Activated CD8-positive, alpha-beta memory T cell treated with anti-CD3 and anti-CD28 coated beads, Interleukin-2, amount 10 ng/mL, durations not matched to agents 7 days and 5 days (primary cell): ENCODE measurements at regions not wholly inside any gene's neighbourhood (a gene's known extent, or its start where the extent isn't known, plus 50 kb on each side); places are given as distances from the start of the nearest gene placed in this dataset.
"Not testable (repeated sequence)": the region's sequence is repeated elsewhere in the genome, so short reads cannot be mapped to it uniquely, and the experiment has no call there.

Experiments used
- ATAC-seq: fragments of 150-1000 bp; cut with Tn5 transposase; one replicate; pipeline ENCODE4 v1.10.0; 2021; ENCODE audit warnings: moderate library complexity
- CTCF ChIA-PET: fragments of 350-600 bp; sonication (Branson Sonifier 250); formaldehyde crosslinking; loops from one replicate; lab custom pipeline; 2021; ENCODE audit warnings: antibody characterized with exemption; lab: Charles Lee
- DNase-seq: peaks from one replicate; pipeline ENCODE4 v3.0.0-alpha.2; 2020
- H3K27ac Mint-ChIP-seq: one replicate; pipeline ENCODE4 v1.8.0; 2021; ENCODE audit warnings: mild to moderate bottlenecking, mixed read lengths
- H3K27me3 Mint-ChIP-seq: one replicate; pipeline ENCODE4 v1.8.0; 2021; ENCODE audit warnings: mixed read lengths
- H3K36me3 Mint-ChIP-seq: one replicate; pipeline ENCODE4 v1.8.0; 2021; ENCODE audit warnings: mild to moderate bottlenecking, mixed read lengths
- H3K4me1 Mint-ChIP-seq: one replicate; pipeline ENCODE4 v1.8.0; 2021; ENCODE audit warnings: mixed read lengths
- H3K4me3 Mint-ChIP-seq: one replicate; pipeline ENCODE4 v1.8.0; 2021; ENCODE audit warnings: mild to moderate bottlenecking, moderate library complexity, mixed read lengths
- H3K9me3 Mint-ChIP-seq: one replicate; pipeline ENCODE4 v1.8.0; 2022; ENCODE audit warnings: low read depth, mixed read lengths

DNA sequence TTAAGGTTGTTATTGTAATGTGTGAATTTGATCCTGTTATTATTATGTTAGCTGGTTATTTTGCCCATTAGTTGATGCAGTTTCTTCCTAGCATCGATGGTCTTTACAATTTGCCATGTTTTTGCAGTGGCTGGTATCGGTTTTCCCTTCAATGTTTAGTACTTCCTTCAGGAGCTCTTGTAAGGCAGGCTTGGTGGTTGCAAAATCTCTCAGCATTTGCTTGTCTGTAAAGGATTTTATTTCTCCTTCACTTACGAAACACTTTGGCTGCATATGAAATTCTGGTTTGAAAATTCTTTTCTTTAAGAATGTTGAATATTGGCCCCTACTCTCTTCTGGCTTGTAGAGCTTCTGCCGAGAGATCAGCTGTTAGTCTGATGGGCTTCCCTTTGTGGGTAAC lies 2241.4 kb upstream of the AGA start:
- H3K4me1 Mint-ChIP-seq, H3K9me3 Mint-ChIP-seq, DNase-seq, H3K27ac Mint-ChIP-seq, H3K4me3 Mint-ChIP-seq, ATAC-seq, CTCF ChIA-PET, H3K27me3 Mint-ChIP-seq, H3K36me3 Mint-ChIP-seq: not testable (repeated sequence)

DNA sequence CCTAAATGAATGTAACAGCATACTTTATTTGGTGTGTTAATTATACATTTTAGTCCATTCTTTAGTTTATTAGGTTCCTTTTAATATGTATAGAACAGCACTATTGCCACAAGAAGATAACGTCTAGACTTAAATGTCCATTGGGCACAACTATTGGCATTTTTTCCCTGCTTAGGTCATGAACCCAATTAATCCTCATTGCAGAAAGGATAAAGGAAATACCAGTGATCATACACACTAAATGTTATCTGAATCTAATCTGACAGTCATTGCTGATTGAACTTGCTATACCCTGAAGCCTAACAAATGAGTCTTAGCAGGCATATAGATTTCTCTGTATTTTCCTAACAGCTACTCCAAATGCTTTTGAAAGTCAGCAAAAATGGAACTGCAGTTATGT lies 2250.0 kb upstream of the AGA start:
- H3K27ac Mint-ChIP-seq: no peak overlapping the region
- CTCF ChIA-PET: no interaction called here
- H3K4me3 Mint-ChIP-seq: no peak overlapping the region
- H3K27me3 Mint-ChIP-seq: no peaks in the 10 kb centered on the region
- H3K9me3 Mint-ChIP-seq: peaks cover 7% of the 10 kb centered on the region
- no peaks in the 10 kb centered on the region for H3K4me1 Mint-ChIP-seq
- no peak for ATAC-seq
- no peaks in the 10 kb centered on the region for H3K36me3 Mint-ChIP-seq
- no peak for DNase-seq

DNA sequence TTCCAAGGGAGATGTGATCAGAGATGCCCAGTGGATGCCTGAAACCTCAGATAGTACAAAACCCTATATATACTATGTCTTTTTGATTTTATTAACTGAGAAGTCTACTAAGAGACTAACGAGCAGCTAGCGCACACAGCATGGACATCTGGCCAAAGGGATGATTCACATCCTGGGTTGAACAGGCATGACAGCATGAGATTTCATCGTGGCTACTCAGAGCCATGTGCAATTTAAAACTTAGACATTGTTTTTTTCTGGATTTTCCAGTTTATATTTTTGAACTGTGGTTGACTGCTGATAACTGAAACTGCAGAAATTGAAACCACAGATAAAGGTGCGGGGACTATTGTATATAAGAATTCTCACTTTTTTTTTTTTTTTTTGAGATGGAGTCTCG lies 2252.9 kb upstream of the AGA start:
- CTCF ChIA-PET: no interaction called here
- no peaks in the 10 kb centered on the region for H3K27me3 Mint-ChIP-seq
- H3K27ac Mint-ChIP-seq: no peak overlapping the region
- no peak for DNase-seq
- H3K36me3 Mint-ChIP-seq: no peaks in the 10 kb centered on the region
- peaks cover 7% of the 10 kb centered on the region for H3K9me3 Mint-ChIP-seq
- H3K4me1 Mint-ChIP-seq: no peaks in the 10 kb centered on the region
- H3K4me3 Mint-ChIP-seq: no peak overlapping the region
- no peak for ATAC-seq

DNA sequence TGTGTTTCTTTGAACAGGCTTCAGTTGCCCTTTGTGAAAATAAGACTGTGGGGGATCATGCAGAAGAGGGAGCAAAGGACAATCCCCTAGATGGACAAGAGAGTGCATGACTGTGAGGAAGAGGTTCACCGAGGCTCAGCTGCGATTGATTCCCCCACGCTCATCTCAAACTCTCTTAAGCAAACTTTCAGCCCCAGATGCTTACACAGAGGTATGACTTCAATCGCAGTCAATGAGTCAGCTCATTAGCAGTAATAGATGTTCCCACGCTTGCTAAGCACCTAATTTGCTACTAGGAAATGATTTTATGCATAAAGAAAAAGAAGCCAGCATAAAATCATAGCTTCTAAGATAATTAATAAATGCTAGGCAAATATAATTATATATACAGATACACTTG lies 2256.1 kb upstream of the AGA start:
- Mint-ChIP-seq H3K36me3 (no peaks in the 10 kb centered on the region), H3K4me1 (no peaks in the 10 kb centered on the region), H3K27me3 (no peaks in the 10 kb centered on the region), H3K27ac (no peak overlapping the region), H3K4me3 (no peak overlapping the region), H3K9me3 (peaks cover 6% of the 10 kb centered on the region)
- CTCF ChIA-PET: no interaction called here
- no peak for DNase-seq
- no peak for ATAC-seq

DNA sequence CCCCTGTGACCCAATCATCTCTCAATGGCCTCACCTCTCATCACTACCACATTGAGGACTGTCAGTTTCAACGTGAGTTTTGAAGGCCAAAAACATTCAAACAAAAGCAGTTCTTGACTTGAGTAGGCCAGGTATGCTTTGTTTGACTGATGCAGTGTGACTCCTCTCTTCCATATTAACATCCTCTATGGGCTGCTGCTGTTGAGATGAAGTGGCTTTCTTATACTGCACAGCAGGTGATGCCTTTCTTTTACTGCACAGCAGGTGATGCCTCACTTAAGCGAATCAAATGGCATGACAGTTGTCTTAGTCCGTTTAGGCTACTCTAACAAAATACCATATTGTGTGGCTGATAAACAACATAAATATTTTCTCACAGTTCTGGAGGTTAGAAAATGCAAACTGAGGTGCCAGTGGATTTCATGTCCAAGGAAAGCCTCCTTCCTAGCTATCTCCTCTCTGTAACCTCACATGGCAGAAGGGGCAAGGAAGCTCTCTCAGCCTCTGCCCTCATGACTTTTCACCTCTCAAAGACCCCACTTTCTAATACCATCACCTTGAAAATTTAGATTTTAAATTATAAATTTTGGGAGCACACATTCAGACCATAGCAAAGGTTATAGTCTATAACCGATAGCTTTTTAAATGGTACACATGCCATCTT lies 2267.9 kb upstream of the AGA start:
- no peaks in the 10 kb centered on the region for H3K27me3 Mint-ChIP-seq
- no peak overlapping the region for H3K4me3 Mint-ChIP-seq
- H3K36me3 Mint-ChIP-seq: no peaks in the 10 kb centered on the region
- no peak for ATAC-seq
- no peaks in the 10 kb centered on the region for H3K4me1 Mint-ChIP-seq
- CTCF ChIA-PET: no interaction called here
- DNase-seq: no peak
- no peak overlapping the region for H3K27ac Mint-ChIP-seq
- peaks cover 4% of the 10 kb centered on the region for H3K9me3 Mint-ChIP-seq

DNA sequence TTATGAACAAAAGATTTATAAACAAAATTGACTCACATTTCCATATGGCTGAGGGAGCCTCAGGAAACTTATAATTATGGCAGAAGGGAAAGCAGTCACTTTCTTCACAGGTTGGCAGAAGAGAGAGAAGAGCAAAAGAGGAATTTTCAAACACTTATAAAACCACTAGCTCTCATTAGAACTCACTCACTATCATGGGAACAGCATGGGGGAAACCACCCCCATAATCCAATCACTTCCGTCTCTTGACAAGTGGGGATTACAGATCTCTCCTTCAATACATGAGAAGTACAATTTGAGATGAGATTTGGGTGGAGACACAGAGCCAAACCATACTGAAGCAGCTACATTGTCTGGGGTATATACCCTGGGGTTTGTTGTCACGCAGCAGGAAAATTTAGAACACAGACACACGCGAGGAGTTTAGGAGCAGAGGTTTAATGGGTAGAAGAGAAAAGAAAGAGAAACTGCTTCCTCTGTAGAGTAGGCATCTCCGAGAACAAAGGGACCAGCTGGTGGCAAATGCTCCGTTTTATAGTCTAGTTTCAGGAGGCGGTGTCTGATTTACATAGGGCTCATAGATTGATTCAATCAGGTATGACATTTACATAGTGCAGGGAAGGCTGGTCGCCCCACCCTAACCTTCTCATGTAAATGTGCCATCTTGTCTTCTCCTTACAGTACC lies 2277.7 kb upstream of the AGA start:
- H3K9me3 Mint-ChIP-seq: peaks cover 24% of the 10 kb centered on the region
- H3K4me3 Mint-ChIP-seq: no peak overlapping the region
- ATAC-seq (no peak), DNase-seq (no peak)
- CTCF ChIA-PET: no interaction called here
- no peaks in the 10 kb centered on the region for H3K4me1 Mint-ChIP-seq
- no peaks in the 10 kb centered on the region for H3K27me3 Mint-ChIP-seq
- H3K27ac Mint-ChIP-seq: no peak overlapping the region
- no peaks in the 10 kb centered on the region for H3K36me3 Mint-ChIP-seq

DNA sequence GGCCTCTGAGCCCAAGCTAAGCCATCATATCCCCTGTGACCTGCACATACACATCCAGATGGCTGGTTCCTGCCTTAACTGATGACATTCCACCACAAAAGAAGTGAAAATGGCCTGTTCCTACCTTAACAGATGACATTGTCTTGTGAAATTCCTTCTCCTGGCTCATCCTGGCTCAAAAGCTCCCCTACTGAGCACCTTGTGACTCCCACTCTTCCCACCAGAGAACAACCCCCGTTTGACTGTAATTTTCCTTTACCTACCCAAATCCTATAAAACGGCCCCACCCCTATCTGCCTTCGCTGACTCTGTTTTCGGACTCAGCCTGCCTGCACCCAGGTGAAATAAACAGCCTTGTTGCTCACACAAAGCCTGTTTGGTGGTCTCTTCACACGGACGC lies 2284.3 kb upstream of the AGA start:
- H3K4me3 Mint-ChIP-seq, H3K4me1 Mint-ChIP-seq, CTCF ChIA-PET, H3K27ac Mint-ChIP-seq, H3K27me3 Mint-ChIP-seq, H3K9me3 Mint-ChIP-seq, H3K36me3 Mint-ChIP-seq, DNase-seq, ATAC-seq: not testable (repeated sequence)

DNA sequence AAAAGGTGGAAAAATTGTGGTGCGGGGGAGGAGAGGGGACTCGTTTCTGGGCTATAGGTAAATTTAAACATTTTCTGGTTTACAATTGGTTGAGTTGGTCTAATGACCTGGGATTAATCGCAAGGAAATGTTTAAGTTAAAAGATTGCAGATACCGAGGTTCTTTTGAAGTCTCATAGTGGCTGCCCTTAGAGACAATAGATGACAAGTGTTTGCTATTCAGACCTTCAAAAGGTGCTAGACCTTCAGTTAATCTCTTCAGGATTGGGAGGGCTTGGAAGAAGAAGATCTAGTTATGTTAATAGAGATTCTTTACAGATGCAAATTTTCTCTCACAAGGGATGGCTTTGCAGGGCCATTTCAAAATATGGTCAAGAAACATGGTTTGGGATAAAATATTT lies 2286.1 kb upstream of the AGA start:
- ATAC-seq (no peak), DNase-seq (no peak)
- H3K36me3 Mint-ChIP-seq: no peaks in the 10 kb centered on the region
- CTCF ChIA-PET: no interaction called here
- no peak overlapping the region for H3K4me3 Mint-ChIP-seq
- no peaks in the 10 kb centered on the region for H3K4me1 Mint-ChIP-seq
- peaks cover 6% of the 10 kb centered on the region for H3K9me3 Mint-ChIP-seq
- H3K27me3 Mint-ChIP-seq: no peaks in the 10 kb centered on the region
- H3K27ac Mint-ChIP-seq: no peak overlapping the region

DNA sequence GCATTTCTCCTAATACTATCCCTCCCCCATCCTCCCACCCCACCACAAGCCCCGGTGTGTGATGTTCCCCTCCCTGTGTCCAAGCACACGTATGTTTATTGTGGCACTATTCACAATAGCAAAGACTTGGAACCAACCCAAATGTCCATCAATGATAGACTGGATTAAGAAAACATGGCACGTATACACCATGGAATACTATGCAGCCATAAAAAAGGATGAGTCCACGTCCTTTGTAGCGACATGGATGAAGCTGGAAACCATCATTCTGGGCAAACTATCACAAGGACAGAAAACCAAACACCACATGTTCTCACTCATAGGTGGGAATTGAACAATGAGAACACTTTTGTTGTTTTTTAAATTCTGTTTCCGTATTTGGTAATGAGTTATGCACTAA lies 2294.6 kb upstream of the AGA start:
- H3K9me3 Mint-ChIP-seq, CTCF ChIA-PET, H3K27ac Mint-ChIP-seq, H3K27me3 Mint-ChIP-seq, H3K4me1 Mint-ChIP-seq, ATAC-seq, H3K4me3 Mint-ChIP-seq, H3K36me3 Mint-ChIP-seq, DNase-seq: not testable (repeated sequence)

DNA sequence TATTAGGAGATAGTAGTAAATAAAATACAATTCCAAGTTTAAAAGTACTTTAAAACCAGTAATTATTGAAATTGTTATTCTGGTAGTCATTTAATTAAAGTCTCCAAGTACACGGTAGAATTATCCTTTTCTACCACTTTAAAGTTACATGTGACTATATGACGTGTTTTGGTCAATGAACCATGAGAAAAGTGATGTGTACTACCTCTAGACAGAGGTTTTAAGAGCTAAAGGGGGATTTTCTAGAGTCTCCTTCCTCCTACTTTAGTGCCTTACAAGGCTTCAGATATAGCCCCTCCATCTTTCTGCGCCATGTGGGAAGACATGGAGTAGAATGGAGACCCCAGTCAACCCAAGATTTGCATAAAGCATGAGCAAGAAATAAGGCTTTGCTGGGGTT lies 2296.6 kb upstream of the AGA start:
- H3K27me3 Mint-ChIP-seq: no peaks in the 10 kb centered on the region
- no peaks in the 10 kb centered on the region for H3K4me1 Mint-ChIP-seq
- no peak overlapping the region for H3K4me3 Mint-ChIP-seq

DNA sequence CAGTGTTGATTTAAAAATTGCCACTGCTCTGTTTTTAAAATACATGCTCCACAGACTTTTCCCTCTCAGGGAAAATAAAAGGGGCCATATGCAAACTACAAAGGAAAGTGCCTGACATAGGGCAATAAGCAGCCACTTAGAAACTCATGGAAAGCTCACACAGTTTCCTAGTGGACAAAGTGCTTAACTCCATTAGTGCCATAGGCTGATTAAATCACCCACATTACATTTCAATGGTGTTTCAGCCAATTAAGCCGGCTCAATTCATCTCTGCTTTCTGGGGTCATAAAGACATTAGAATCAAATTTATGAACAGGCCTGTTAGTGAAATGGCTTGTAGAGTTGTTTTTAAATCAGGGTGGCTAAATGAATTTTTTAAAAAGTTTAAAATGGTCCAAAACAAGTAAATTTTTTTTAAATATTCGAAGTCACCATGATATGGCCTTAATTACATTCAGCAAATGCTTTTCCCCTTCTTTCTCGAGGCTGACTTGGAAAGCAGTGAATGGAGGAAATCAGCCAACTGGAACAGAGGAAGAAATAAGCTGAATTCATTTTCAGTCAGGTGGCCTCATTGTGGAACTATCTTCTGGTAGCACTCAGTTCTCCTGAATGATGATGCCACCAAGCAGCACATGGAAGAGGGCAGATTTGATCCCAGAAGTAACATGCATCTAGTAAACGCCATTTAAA lies 2305.1 kb upstream of the AGA start:
- Mint-ChIP-seq H3K9me3 (peaks cover 13% of the 10 kb centered on the region), H3K27me3 (no peaks in the 10 kb centered on the region), H3K4me3 (no peak overlapping the region), H3K27ac (no peak overlapping the region), H3K36me3 (no peaks in the 10 kb centered on the region), H3K4me1 (no peaks in the 10 kb centered on the region)
- DNase-seq (no peak), ATAC-seq (no peak)
- CTCF ChIA-PET: no interaction called here

More for the DNA sequence above, 2296.6 kb upstream of the AGA start:
- Mint-ChIP-seq H3K36me3 (no peaks in the 10 kb centered on the region), H3K9me3 (peaks cover 4% of the 10 kb centered on the region), H3K27ac (no peak overlapping the region)
- no peak for DNase-seq
- ATAC-seq: no peak
- CTCF ChIA-PET: no interaction called here

DNA sequence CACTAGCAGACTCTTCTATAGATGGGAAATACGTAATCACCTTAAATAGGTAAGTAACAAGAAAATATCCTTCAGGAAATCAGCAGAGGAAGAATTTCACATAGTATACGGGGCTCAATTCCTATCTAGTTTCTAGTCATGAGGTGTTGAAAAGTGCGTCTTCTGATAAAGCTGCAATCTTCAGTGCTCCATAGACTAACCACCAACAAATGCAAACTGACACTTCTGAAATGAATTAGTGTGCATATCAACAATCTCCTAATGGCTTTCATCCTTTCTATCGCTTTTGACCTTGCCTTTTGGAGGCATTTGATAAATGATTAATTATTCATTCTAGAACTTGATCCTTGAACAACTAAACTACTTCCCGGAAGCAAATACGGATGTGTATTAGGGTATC lies 2306.6 kb upstream of the AGA start:
- Mint-ChIP-seq H3K4me3 (no peak overlapping the region), H3K27me3 (no peaks in the 10 kb centered on the region), H3K9me3 (peaks cover 13% of the 10 kb centered on the region), H3K4me1 (no peaks in the 10 kb centered on the region), H3K36me3 (no peaks in the 10 kb centered on the region), H3K27ac (no peak overlapping the region)
- CTCF ChIA-PET: no interaction called here
- DNase-seq (no peak), ATAC-seq (no peak)

DNA sequence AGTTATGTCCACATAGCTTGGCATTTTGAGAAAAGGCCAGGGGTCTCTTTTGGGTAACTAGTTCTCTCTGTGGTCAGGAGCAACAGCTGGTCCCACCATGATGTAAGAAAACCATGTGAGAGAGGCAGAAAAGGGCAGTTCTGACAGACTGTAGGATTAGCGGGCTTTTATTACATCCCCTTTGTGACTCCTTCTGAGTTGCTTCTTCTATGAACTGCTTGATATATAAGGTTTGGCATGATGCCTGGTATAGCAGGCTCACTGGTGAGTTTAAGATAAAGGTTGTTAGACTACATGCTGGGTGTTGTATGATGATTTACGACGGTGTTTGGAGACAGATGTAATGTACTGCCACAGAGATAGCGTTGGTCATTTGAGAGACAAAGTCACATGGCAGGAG lies 2308.1 kb upstream of the AGA start:
- Mint-ChIP-seq H3K27ac (no peak overlapping the region), H3K4me1 (no peaks in the 10 kb centered on the region), H3K9me3 (peaks cover 11% of the 10 kb centered on the region), H3K4me3 (no peak overlapping the region), H3K36me3 (no peaks in the 10 kb centered on the region), H3K27me3 (no peaks in the 10 kb centered on the region)
- DNase-seq (no peak), ATAC-seq (no peak)
- CTCF ChIA-PET: no interaction called here

DNA sequence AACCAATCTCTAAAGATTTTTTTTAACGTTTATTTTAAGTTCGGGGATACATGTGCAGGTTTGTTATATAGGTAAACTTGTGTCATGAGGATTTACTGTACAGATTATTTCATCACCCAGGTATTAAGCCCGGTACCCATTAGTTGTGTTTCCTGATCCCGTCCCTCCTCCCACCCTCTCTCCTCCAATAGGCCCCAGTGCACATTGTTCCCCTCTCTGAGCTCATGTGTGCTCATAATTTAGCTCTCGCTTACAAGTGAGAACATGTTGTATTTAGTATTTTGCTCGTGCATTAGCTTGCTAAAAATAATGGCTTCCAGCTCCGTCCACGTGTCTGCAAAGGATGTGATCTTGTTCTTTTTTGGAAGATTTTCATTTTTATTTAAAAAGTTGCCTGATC lies 2309.4 kb upstream of the AGA start:
- ATAC-seq (no peak), DNase-seq (no peak)
- no peak overlapping the region for H3K27ac Mint-ChIP-seq
- no peaks in the 10 kb centered on the region for H3K36me3 Mint-ChIP-seq
- H3K9me3 Mint-ChIP-seq: peaks cover 8% of the 10 kb centered on the region
- no peaks in the 10 kb centered on the region for H3K4me1 Mint-ChIP-seq
- no peak overlapping the region for H3K4me3 Mint-ChIP-seq
- H3K27me3 Mint-ChIP-seq: no peaks in the 10 kb centered on the region
- CTCF ChIA-PET: no interaction called here
